MM.1S (cell line): ENCODE measurements at regions not wholly inside any gene's neighbourhood (a gene's known extent, or its start where the extent isn't known, plus 50 kb on each side); places are given as distances from the start of the nearest gene placed in this dataset.

Source experiments
- DNase-seq: peaks from one replicate; pipeline ENCODE4 v3.0.0-alpha.2; 2015
- H2AFZ ChIP-seq: fragments of 300-600 bp; sonication (generic); 2 replicates; pipeline ENCODE4 v1.6.0; 2016; ENCODE audit warnings: antibody characterized with exemption, low read length
- H3F3A ChIP-seq: fragments of 300-600 bp; sonication (generic); 2 replicates; pipeline ENCODE4 v1.6.1; 2016; ENCODE audit warnings: mild to moderate bottlenecking, antibody characterized with exemption, low read length, moderate library complexity, mixed read lengths; ENCODE audit not compliant: insufficient read depth
- H3K27ac ChIP-seq: fragments of 300-600 bp; sonication (generic); 2 replicates; pipeline ENCODE4 v1.5.1; 2016; ENCODE audit warnings: mild to moderate bottlenecking, low read length
- H3K27me3 ChIP-seq: fragments of 300-600 bp; sonication (generic); replicated peaks from 2 replicates; pipeline ENCODE4 v1.6.0; 2016; ENCODE audit warnings: low read length; ENCODE audit not compliant: insufficient read depth
- H3K36me3 ChIP-seq: fragments of 300-600 bp; sonication (generic); replicated peaks from 2 replicates; pipeline ENCODE4 v1.6.1; 2016; ENCODE audit warnings: mild to moderate bottlenecking, low read length, mixed read lengths; ENCODE audit not compliant: insufficient read depth
- H3K4me1 ChIP-seq: fragments of 300-600 bp; sonication (generic); 2 replicates; pipeline ENCODE4 v1.6.1; 2016; ENCODE audit warnings: low read length, mixed read lengths
- H3K4me2 ChIP-seq: fragments of 300-600 bp; sonication (generic); 2 replicates; pipeline ENCODE4 v1.6.0; 2016; ENCODE audit warnings: low read depth, low read length
- H3K4me3 ChIP-seq: fragments of 300-600 bp; sonication (generic); 2 replicates; pipeline ENCODE4 v1.5.1; 2016; ENCODE audit warnings: low read length, mixed read lengths
- H3K79me2 ChIP-seq: fragments of 300-600 bp; sonication (generic); 2 replicates; pipeline ENCODE4 v1.6.1; 2016; ENCODE audit warnings: mixed run types, low read length, mixed read lengths
- H3K9ac ChIP-seq: fragments of 300-600 bp; sonication (generic); 2 replicates; pipeline ENCODE4 v1.6.1; 2016; ENCODE audit warnings: low read length, mixed read lengths
- H3K9me2 ChIP-seq: fragments of 300-600 bp; sonication (generic); replicated peaks from 2 replicates; pipeline ENCODE4 v1.6.1; 2016; ENCODE audit warnings: mild to moderate bottlenecking, low read length, mixed read lengths; ENCODE audit not compliant: insufficient read depth
- H3K9me3 ChIP-seq: fragments of 300-600 bp; sonication (generic); replicated peaks from 2 replicates; pipeline ENCODE4 v1.6.1; 2016; ENCODE audit warnings: mild to moderate bottlenecking, low read length, mixed read lengths; ENCODE audit not compliant: insufficient read depth
- H4K20me1 ChIP-seq: fragments of 300-600 bp; sonication (generic); 2 replicates; pipeline ENCODE4 v1.6.1; 2016; ENCODE audit warnings: mild to moderate bottlenecking, low read length, moderate library complexity, mixed read lengths; ENCODE audit not compliant: insufficient read depth
- CTCF ChIP-seq: fragments of 300-600 bp; sonication (generic); IDR thresholded peaks from 2 replicates; pipeline ENCODE4 v1.5.1; 2016; ENCODE audit warnings: antibody characterized with exemption, low read length, mixed read lengths
- EZH2 ChIP-seq: fragments of 300-600 bp; sonication (generic); optimal IDR thresholded peaks from 2 replicates; pipeline ENCODE3; 2017; ENCODE audit warnings: low read depth, mild to moderate bottlenecking, antibody characterized with exemption, low read length, mixed read lengths
- EZH2phosphoT487 ChIP-seq: fragments of 300-600 bp; sonication (generic); IDR thresholded peaks from 2 replicates; pipeline ENCODE4 v1.6.1; 2018; ENCODE audit warnings: antibody characterized with exemption, low read length

GRCh38 chr2:12657560-12657959, 59.2 kb upstream of the TRIB2 start:
- no peak for TF ChIP-seq CTCF
- TF ChIP-seq EZH2, result no peak
- TF ChIP-seq EZH2phosphoT487, result no peak
- H2AFZ ChIP-seq, result no peak overlapping the region
- DNase-seq, result no peak
- no peaks in the 10 kb centered on the region for H3K4me1 ChIP-seq
- no peaks in the 10 kb centered on the region for H3K9me3 ChIP-seq
- no peaks in the 10 kb centered on the region for H3K27me3 ChIP-seq
- H3K79me2 ChIP-seq, result no peaks in the 10 kb centered on the region
- no peak overlapping the region for H3K9ac ChIP-seq
- H3F3A ChIP-seq, result no peaks in the 10 kb centered on the region
- H3K27ac ChIP-seq, result no peak overlapping the region
- H3K4me3 ChIP-seq, result no peak overlapping the region
- no peak overlapping the region for H3K4me2 ChIP-seq
- H4K20me1 ChIP-seq, result no peaks in the 10 kb centered on the region
- H3K9me2 ChIP-seq, result no peaks in the 10 kb centered on the region
- no peaks in the 10 kb centered on the region for H3K36me3 ChIP-seq

GRCh38 chr2:12658310-12658945, 58.3 kb upstream of the TRIB2 start:
- Histone ChIP-seq H3K79me2 (no peaks in the 10 kb centered on the region), H3K4me2 (no peak overlapping the region), H2AFZ (no peak overlapping the region), H3K27ac (no peak overlapping the region), H3K4me3 (no peak overlapping the region), H3F3A (no peaks in the 10 kb centered on the region), H3K4me1 (no peaks in the 10 kb centered on the region), H3K9me3 (no peaks in the 10 kb centered on the region), H3K36me3 (no peaks in the 10 kb centered on the region), H3K9ac (no peak overlapping the region), H4K20me1 (no peaks in the 10 kb centered on the region), H3K9me2 (no peaks in the 10 kb centered on the region), H3K27me3 (no peaks in the 10 kb centered on the region)
- no peak for TF ChIP-seq CTCF
- no peak for TF ChIP-seq EZH2phosphoT487
- no peak for TF ChIP-seq EZH2
- no peak for DNase-seq

- no peak for DNase-seq
- Histone ChIP-seq H4K20me1 (no peaks in the 10 kb centered on the region), H3K27me3 (no peaks in the 10 kb centered on the region), H3K9me3 (no peaks in the 10 kb centered on the region), H3K36me3 (no peaks in the 10 kb centered on the region), H3K4me2 (no peak overlapping the region), H3K9me2 (no peaks in the 10 kb centered on the region), H3K4me3 (no peak overlapping the region), H3F3A (no peaks in the 10 kb centered on the region), H2AFZ (no peak overlapping the region), H3K27ac (no peak overlapping the region), H3K4me1 (no peaks in the 10 kb centered on the region), H3K9ac (no peak overlapping the region), H3K79me2 (no peaks in the 10 kb centered on the region)
- TF ChIP-seq EZH2 (no peak), CTCF (no peak), EZH2phosphoT487 (no peak)
Observed at GRCh38 chr2:12661489-12661888, 55.2 kb upstream of the TRIB2 start.
